ENCODE measurements at regions not wholly inside any gene's neighbourhood (a gene's known extent, or its start where the extent isn't known, plus 50 kb on each side); places are given as distances from the start of the nearest gene placed in this dataset.

DNA sequence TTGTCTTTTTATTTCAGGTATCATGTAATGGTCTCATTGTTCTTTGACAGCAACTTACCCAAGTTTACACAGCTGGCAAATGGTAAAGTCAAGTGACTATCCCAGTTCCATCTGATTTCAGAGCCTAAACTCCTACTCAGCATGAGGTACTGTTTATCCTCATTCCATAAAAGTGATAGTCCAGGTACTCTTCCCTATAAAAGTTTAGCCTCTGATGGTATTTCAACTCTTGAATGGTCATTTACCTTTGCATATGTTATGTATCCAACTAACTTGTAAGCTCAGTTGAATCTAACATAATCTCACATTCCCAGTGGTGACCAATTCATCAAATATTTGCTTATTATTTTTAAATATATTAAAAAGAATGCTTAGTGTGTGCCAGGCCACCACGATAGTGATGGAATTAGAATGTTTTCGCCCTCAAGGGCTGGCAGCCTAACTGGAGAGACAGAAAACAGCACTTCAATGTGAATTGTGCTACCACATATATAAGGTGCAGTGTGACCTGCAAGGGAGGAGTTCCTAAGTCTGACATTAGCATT lies 307.1 kb downstream of the CTH start:
- Histone ChIP-seq H3K9me3 (ENCODE audit: control extremely low read depth in 1 of 3, control insufficient read depth in 2 of 3, insufficient read depth in 1 of 3, low read length in 2 of 3) (no peaks in the 10 kb centered on the region), H3K36me3 (replicated peaks in 1 of 2; ENCODE audit: control extremely low read depth in 1 of 2, control insufficient read depth in 1 of 2, extremely low read depth in 1 of 2, insufficient read depth in 2 of 2, low read length in 1 of 2) (no peaks in the 10 kb centered on the region), H2AFZ (ENCODE audit: insufficient read depth, low read depth, low read length, poor library complexity, severe bottlenecking) (no peak overlapping the region), H3K9ac (ENCODE audit: low read length) (no peak overlapping the region), H3K4me1 (ENCODE audit: control insufficient read depth in 2 of 2, insufficient read depth in 2 of 2, low read length in 2 of 2) (no peaks in the 10 kb centered on the region), H4K20me1 (ENCODE audit: control insufficient read depth, insufficient read depth, low read length, poor library complexity, severe bottlenecking) (no peaks in the 10 kb centered on the region), H3K27ac (ENCODE audit: low read length in 2 of 2) (no peak overlapping the region), H3K27me3 (replicated peaks in 1 of 4; ENCODE audit: control extremely low read depth in 1 of 4, control insufficient read depth in 3 of 4, insufficient read depth in 4 of 4, low read length in 3 of 4) (no peaks in the 10 kb centered on the region), H3K79me2 (ENCODE audit: control insufficient read depth, insufficient read depth, low read length) (no peaks in the 10 kb centered on the region), H3K4me2 (replicated peaks; ENCODE audit: low read depth, low read length, poor library complexity, severe bottlenecking) (no peak overlapping the region), H3K4me3 (ENCODE audit: control extremely low read depth in 1 of 5, extremely low read depth in 1 of 5, insufficient read depth in 1 of 5, low read depth in 2 of 5, low read length in 4 of 5) (no peak overlapping the region)
- intact Hi-C loops (cut with micrococcal nuclease): no loop called here
- TF ChIP-seq CTCF (IDR thresholded peaks at IDR 0.05) (no peak), EZH2 (IDR thresholded peaks at IDR 0.05; ENCODE audit: borderline replicate concordance, insufficient read depth, low read depth, low read length, poor library complexity, severe bottlenecking) (no peak)
- ChIA-PET CTCF (no interaction called here), POLR2A (no interaction called here)
- Mint-ChIP-seq H3K27ac (no peak overlapping the region), H3K9me3 (ENCODE audit: insufficient read depth) (no peaks in the 10 kb centered on the region), H3K4me1 (no peaks in the 10 kb centered on the region), H3K4me3 (no peak overlapping the region), H3K27me3 (no peaks in the 10 kb centered on the region)
- DNase-seq (no peak), ATAC-seq (ENCODE audit: low read depth) (no peak)
- no CpG with 5 or more reads among the region's 2 CpGs for WGBS (ENCODE audit: insufficient coverage)

- WGBS (ENCODE audit: insufficient coverage): 100% methylated on average over 1 of the region's 2 CpGs
- ChIA-PET POLR2A (no interaction called here), CTCF (no interaction called here)
- Histone ChIP-seq H3K79me2 (ENCODE audit: control insufficient read depth, insufficient read depth, low read length) (no peaks in the 10 kb centered on the region), H3K9ac (ENCODE audit: low read length) (no peak overlapping the region), H4K20me1 (ENCODE audit: control insufficient read depth, insufficient read depth, low read length, poor library complexity, severe bottlenecking) (no peaks in the 10 kb centered on the region), H3K36me3 (replicated peaks in 1 of 2; ENCODE audit: control extremely low read depth in 1 of 2, control insufficient read depth in 1 of 2, extremely low read depth in 1 of 2, insufficient read depth in 2 of 2, low read length in 1 of 2) (no peaks in the 10 kb centered on the region), H3K9me3 (ENCODE audit: control extremely low read depth in 1 of 3, control insufficient read depth in 2 of 3, insufficient read depth in 1 of 3, low read length in 2 of 3) (no peaks in the 10 kb centered on the region), H3K27me3 (replicated peaks in 1 of 4; ENCODE audit: control extremely low read depth in 1 of 4, control insufficient read depth in 3 of 4, insufficient read depth in 4 of 4, low read length in 3 of 4) (no peaks in the 10 kb centered on the region), H3K27ac (ENCODE audit: low read length in 2 of 2) (no peak overlapping the region), H3K4me1 (ENCODE audit: control insufficient read depth in 2 of 2, insufficient read depth in 2 of 2, low read length in 2 of 2) (no peaks in the 10 kb centered on the region), H3K4me3 (ENCODE audit: control extremely low read depth in 1 of 5, extremely low read depth in 1 of 5, insufficient read depth in 1 of 5, low read depth in 2 of 5, low read length in 4 of 5) (no peak overlapping the region), H2AFZ (ENCODE audit: insufficient read depth, low read depth, low read length, poor library complexity, severe bottlenecking) (no peak overlapping the region), H3K4me2 (replicated peaks; ENCODE audit: low read depth, low read length, poor library complexity, severe bottlenecking) (no peak overlapping the region)
- H3K27me3 Mint-ChIP-seq: no peaks in the 10 kb centered on the region
- TF ChIP-seq CTCF (IDR thresholded peaks at IDR 0.05) (no peak), EZH2 (IDR thresholded peaks at IDR 0.05; ENCODE audit: borderline replicate concordance, insufficient read depth, low read depth, low read length, poor library complexity, severe bottlenecking) (no peak)
- H3K27ac Mint-ChIP-seq: no peak overlapping the region
- DNase-seq (no peak), ATAC-seq (ENCODE audit: low read depth) (no peak)
- H3K4me1 Mint-ChIP-seq: no peaks in the 10 kb centered on the region
- intact Hi-C loops (cut with micrococcal nuclease): no loop called here
- H3K4me3 Mint-ChIP-seq: no peak overlapping the region
- H3K9me3 Mint-ChIP-seq (ENCODE audit: insufficient read depth): no peaks in the 10 kb centered on the region
Measured at GRCh38 chr1:70719154-70719553, 308.1 kb downstream of the CTH start.
